H1 (cell line): ENCODE measurements at regions not wholly inside any gene's neighbourhood (a gene's known extent, or its start where the extent isn't known, plus 50 kb on each side); places are given as distances from the start of the nearest gene placed in this dataset.

ENCODE experiments used
- CTCF ChIA-PET: fragments of 300-600 bp; sonication (Branson Sonifier 250); formaldehyde crosslinking; loops from one replicate; lab custom pipeline; 2021; ENCODE audit not compliant: partially characterized antibody; lab: Charles Lee
- POLR2A ChIA-PET: fragments of 300-600 bp; sonication (Branson Sonifier 250); formaldehyde crosslinking; loops from one replicate; lab custom pipeline; 2021; ENCODE audit warnings: inconsistent platforms; ENCODE audit not compliant: partially characterized antibody; lab: Charles Lee
- DNase-seq, 2 experiments: peaks; one replicate each; pipeline versions ENCODE4 v3.0.0 to v3.0.0-alpha.2; 2010 to 2022; ENCODE audit warnings: low spot score in 2 of 2, low read depth in 1 of 2, mixed read lengths in 1 of 2
- FAIRE-seq: peaks from 2 replicates; lab custom pipeline; 2011; peaks lifted over from hg19 to GRCh38; lab: Jason Lieb, UNC
- H2AFZ ChIP-seq: 2 replicates; pipeline ENCODE4 v1.8.1; 2012; ENCODE audit warnings: low read length, inconsistent platforms
- H2AK5ac ChIP-seq: 2 replicates; pipeline ENCODE4 v1.6.1; 2013; ENCODE audit warnings: low read depth, low read length
- H2BK120ac ChIP-seq: replicated peaks from 2 replicates; pipeline ENCODE3; 2013; ENCODE audit warnings: low read depth, low read length, inconsistent platforms
- H2BK12ac ChIP-seq: 2 replicates; pipeline ENCODE4 v1.6.1; 2013; ENCODE audit warnings: low read depth, low read length
- H2BK15ac ChIP-seq: 2 replicates; pipeline ENCODE4 v1.6.1; 2013; ENCODE audit warnings: low read length
- H2BK20ac ChIP-seq: 2 replicates; pipeline ENCODE4 v1.6.1; 2013; ENCODE audit warnings: low read length
- H2BK5ac ChIP-seq: 2 replicates; pipeline ENCODE4 v1.6.1; 2013; ENCODE audit warnings: low read depth, low read length
- H3K14ac ChIP-seq: 2 replicates; pipeline ENCODE4 v1.6.1; 2013; ENCODE audit warnings: inconsistent platforms; ENCODE audit not compliant: insufficient read length
- H3K18ac ChIP-seq: 2 replicates; pipeline ENCODE4 v1.6.1; 2013; ENCODE audit warnings: low read length; ENCODE audit errors: extremely low read depth
- H3K23ac ChIP-seq: 2 replicates; pipeline ENCODE4 v1.6.1; 2013; ENCODE audit warnings: inconsistent platforms; ENCODE audit not compliant: insufficient read length
- H3K23me2 ChIP-seq: 2 replicates; pipeline ENCODE4 v1.6.1; 2013; ENCODE audit warnings: low read depth, low read length
- H3K27ac ChIP-seq: 2 replicates; pipeline ENCODE4 v1.6.1; 2011; ENCODE audit warnings: low read depth, low read length, inconsistent platforms
- H3K27me3 ChIP-seq, 4 experiments: replicated peaks in 1 of 4; 1 replicate in 1 of 4; 2 replicates in 3 of 4; pipeline versions ENCODE4 v1.6.1 to v1.8.1; 2011 to 2013; ENCODE audit warnings: low read length in 3 of 4, mild to moderate bottlenecking in 3 of 4, inconsistent platforms in 2 of 4, mixed read lengths in 2 of 4, moderate library complexity in 1 of 4; ENCODE audit not compliant: control insufficient read depth in 3 of 4, insufficient read depth in 3 of 4; ENCODE audit errors: extremely low read depth in 1 of 4
- H3K36me3 ChIP-seq, 4 experiments: 2 replicates each; pipeline versions ENCODE4 v1.6.1 to v1.8.1; 2011 to 2013; ENCODE audit warnings: mild to moderate bottlenecking in 4 of 4, low read length in 3 of 4, moderate library complexity in 2 of 4, control low read depth in 1 of 4, inconsistent platforms in 1 of 4; ENCODE audit not compliant: insufficient read depth in 4 of 4, control insufficient read depth in 2 of 4
- H3K4ac ChIP-seq: replicated peaks from 2 replicates; pipeline ENCODE3; 2013; ENCODE audit warnings: low read length, low read depth, mixed read lengths, inconsistent platforms; ENCODE audit not compliant: insufficient read length
- H3K4me1 ChIP-seq, 4 experiments: replicated peaks in 1 of 4; 1 replicate in 1 of 4; 2 replicates in 3 of 4; pipeline versions ENCODE4 v1.6.1 to v1.8.1; 2011 to 2013; ENCODE audit warnings: low read length in 3 of 4, inconsistent platforms in 2 of 4, mixed read lengths in 1 of 4; ENCODE audit not compliant: insufficient read depth in 4 of 4, control insufficient read depth in 3 of 4
- H3K4me2 ChIP-seq, 2 experiments: 2 replicates each; pipeline versions ENCODE4 v1.6.1 to v1.8.1; 2011 to 2013; ENCODE audit warnings: low read depth in 2 of 2, low read length in 2 of 2, control low read depth in 1 of 2, inconsistent platforms in 1 of 2, mild to moderate bottlenecking in 1 of 2; ENCODE audit not compliant: insufficient read depth in 1 of 2
- H3K4me3 ChIP-seq, 4 experiments: fragments of 200-600, 300-600 bp in 1 of 4; sonication (generic), shearing (Covaris generic), sonication (Bioruptor Twin) in 1 of 4; 2 replicates each; pipeline versions ENCODE4 v1.5.1 to v1.8.1; 2011 to 2016; ENCODE audit warnings: low read length in 4 of 4, low read depth in 3 of 4, control low read depth in 2 of 4, inconsistent platforms in 2 of 4, mild to moderate bottlenecking in 2 of 4, mixed read lengths in 1 of 4, moderate library complexity in 1 of 4; ENCODE audit not compliant: insufficient read depth in 2 of 4; ENCODE audit errors: extremely low read depth in 1 of 4
- H3K56ac ChIP-seq: replicated peaks from 2 replicates; pipeline ENCODE3; 2013; ENCODE audit warnings: low read depth, mild to moderate bottlenecking, mixed read lengths, low read length, inconsistent platforms; ENCODE audit not compliant: insufficient read length
- H3K79me1 ChIP-seq: 2 replicates; pipeline ENCODE4 v1.6.1; 2013; ENCODE audit warnings: low read depth, low read length, control low read depth
- H3K79me2 ChIP-seq, 2 experiments: 2 replicates each; pipeline versions ENCODE4 v1.6.1 to v1.8.1; 2012 to 2013; ENCODE audit warnings: low read length in 2 of 2, mild to moderate bottlenecking in 2 of 2, inconsistent platforms in 1 of 2; ENCODE audit not compliant: insufficient read depth in 2 of 2, control insufficient read depth in 1 of 2
- H3K9ac ChIP-seq, 4 experiments: replicated peaks in 1 of 4; 1 replicate in 1 of 4; 2 replicates in 3 of 4; pipeline versions ENCODE4 v1.6.1 to v1.8.1; 2011 to 2013; ENCODE audit warnings: low read depth in 3 of 4, low read length in 3 of 4, control low read depth in 2 of 4, mild to moderate bottlenecking in 2 of 4, moderate library complexity in 2 of 4, inconsistent platforms in 1 of 4; ENCODE audit errors: extremely low read depth in 1 of 4
- H3K9me3 ChIP-seq, 2 experiments: 2 replicates each; pipeline versions ENCODE4 v1.6.1 to v1.8.1; 2012 to 2013; ENCODE audit warnings: mild to moderate bottlenecking in 2 of 2, moderate library complexity in 2 of 2, control low read depth in 1 of 2, inconsistent platforms in 1 of 2, low read depth in 1 of 2, low read length in 1 of 2, mixed read lengths in 1 of 2; ENCODE audit not compliant: insufficient read depth in 2 of 2
- H4K20me1 ChIP-seq, 2 experiments: replicated peaks in 1 of 2; 2 replicates each; pipeline versions ENCODE3 to v1.8.1; 2011 to 2013; ENCODE audit warnings: inconsistent platforms in 2 of 2, low read length in 2 of 2, mild to moderate bottlenecking in 1 of 2; ENCODE audit not compliant: insufficient read depth in 2 of 2, control insufficient read depth in 1 of 2
- H4K5ac ChIP-seq: 2 replicates; pipeline ENCODE4 v1.6.1; 2013; ENCODE audit warnings: low read length, low read depth, mixed read lengths, inconsistent platforms; ENCODE audit not compliant: insufficient read length
- H4K8ac ChIP-seq: 2 replicates; pipeline ENCODE4 v1.8.0; 2013; ENCODE audit warnings: mild to moderate bottlenecking, moderate library complexity, low read length, inconsistent platforms; ENCODE audit not compliant: insufficient read depth; ENCODE audit errors: extremely low read depth
- H4K91ac ChIP-seq: replicated peaks from 2 replicates; pipeline ENCODE3; 2013; ENCODE audit warnings: low read length, mixed read lengths, inconsistent platforms; ENCODE audit not compliant: insufficient read length
- CHD7 ChIP-seq: fragments of 300-600 bp; sonication (generic); IDR thresholded peaks from 2 replicates; pipeline ENCODE4 v1.7.1; 2012; ENCODE audit warnings: low read length, moderate library complexity, mild to moderate bottlenecking, inconsistent platforms; ENCODE audit not compliant: insufficient replicate concordance

- H3K23ac ChIP-seq, result no peak overlapping the region
- H2AFZ ChIP-seq, result no peak overlapping the region
- H4K91ac ChIP-seq, result no peak overlapping the region
- H3K4me2 ChIP-seq, result no peak overlapping the region
- H3K79me1 ChIP-seq, result no peaks in the 10 kb centered on the region
- no peak overlapping the region for H3K9ac ChIP-seq
- H3K14ac ChIP-seq, result no peak overlapping the region
- ChIA-PET POLR2A (interaction anchor here (3.1 kb wide), 1 partner anchor 10 kb away, joined by 16 read pairs; no protein-coding TSS in a partner anchor), CTCF (interaction anchor here (1.1 to 1.2 kb wide), 2 partner anchors 93 to 95 kb away, joined by 3 read pairs; no protein-coding TSS in a partner anchor)
- no peak overlapping the region for H2BK120ac ChIP-seq
- H3K4me3 ChIP-seq, result no peak overlapping the region
- no peaks in the 10 kb centered on the region for H3K79me2 ChIP-seq
- peaks cover 6 to 10% (median 9%) of the 10 kb centered on the region in 4 experiments for H3K4me1 ChIP-seq
- no peaks in the 10 kb centered on the region for H3K27me3 ChIP-seq
- H4K20me1 ChIP-seq, result no peaks in the 10 kb centered on the region
- no peak overlapping the region for H3K56ac ChIP-seq
- peaks cover 19 to 22% of the 10 kb centered on the region in 2 experiments; a peak in 3 of 4 replicates for H3K9me3 ChIP-seq
- H3K36me3 ChIP-seq, result peaks cover 0 to 4% (median 0%) of the 10 kb centered on the region in 4 experiments; a peak in 1 of 8 replicates
- H3K4ac ChIP-seq, result no peak overlapping the region
- no peak overlapping the region for H4K8ac ChIP-seq
- no peak overlapping the region for H2BK20ac ChIP-seq
- FAIRE-seq (no peak), DNase-seq (no peak)
- H2BK5ac ChIP-seq, result no peak overlapping the region
- H3K23me2 ChIP-seq, result no peaks in the 10 kb centered on the region
- H2BK15ac ChIP-seq, result no peak overlapping the region
- H4K5ac ChIP-seq, result no peak overlapping the region
- H3K18ac ChIP-seq, result no peak overlapping the region
- H2BK12ac ChIP-seq, result no peak overlapping the region
- no peak overlapping the region for H2AK5ac ChIP-seq
- no peak overlapping the region for H3K27ac ChIP-seq
- no peak for TF ChIP-seq CHD7
Observed at GRCh38 chr10:31675726-31676125, 252.9 kb downstream of the ARHGAP12 start.
